ENCODE measurements at regions not wholly inside any gene's neighbourhood (a gene's known extent, or its start where the extent isn't known, plus 50 kb on each side); places are given as distances from the start of the nearest gene placed in this dataset.

- no peak for DNase-seq (ENCODE audit: low read depth in 2 of 2)
Measured at GRCh38 chr3:72405943-72406566, 442.2 kb downstream of the SHQ1 start.

DNA sequence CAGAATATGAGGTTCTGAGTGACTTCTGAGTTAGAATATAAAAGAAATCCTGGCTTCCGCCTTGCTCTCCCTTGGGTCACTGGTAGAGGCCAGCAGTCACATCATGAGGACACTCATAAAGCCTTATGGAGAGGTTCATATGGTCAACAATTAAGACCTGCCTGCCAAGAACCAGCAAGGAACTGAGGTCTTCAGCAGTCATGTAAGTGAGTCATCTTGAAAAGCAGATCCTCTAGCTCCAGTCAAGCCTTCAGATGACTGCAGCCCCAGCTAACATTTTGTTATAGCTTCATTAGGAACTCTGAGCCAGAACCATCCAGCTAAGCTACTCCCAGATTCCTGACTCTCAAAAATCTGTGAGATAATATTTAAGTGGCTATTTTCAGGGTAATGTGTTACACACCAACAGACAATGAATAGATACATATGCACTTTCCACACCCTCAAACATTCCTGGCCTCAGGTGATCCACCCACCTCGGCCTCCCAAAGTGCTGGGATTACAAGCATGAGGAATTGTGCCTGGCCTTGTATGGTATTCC is 447.2 kb downstream of the SHQ1 start:
- no peak for DNase-seq (ENCODE audit: low read depth in 2 of 2)

GRCh38 chr3:72398781-72399180 is 449.5 kb downstream of the SHQ1 start:
- no peak for DNase-seq (ENCODE audit: low read depth in 2 of 2)

GRCh38 chr3:72397586-72397985 is 450.7 kb downstream of the SHQ1 start:
- no peak for DNase-seq (ENCODE audit: low read depth in 2 of 2)

- DNase-seq (ENCODE audit: low read depth in 2 of 2) = no peak
Measured at GRCh38 chr3:72396899-72397298, 451.3 kb downstream of the SHQ1 start.

DNA sequence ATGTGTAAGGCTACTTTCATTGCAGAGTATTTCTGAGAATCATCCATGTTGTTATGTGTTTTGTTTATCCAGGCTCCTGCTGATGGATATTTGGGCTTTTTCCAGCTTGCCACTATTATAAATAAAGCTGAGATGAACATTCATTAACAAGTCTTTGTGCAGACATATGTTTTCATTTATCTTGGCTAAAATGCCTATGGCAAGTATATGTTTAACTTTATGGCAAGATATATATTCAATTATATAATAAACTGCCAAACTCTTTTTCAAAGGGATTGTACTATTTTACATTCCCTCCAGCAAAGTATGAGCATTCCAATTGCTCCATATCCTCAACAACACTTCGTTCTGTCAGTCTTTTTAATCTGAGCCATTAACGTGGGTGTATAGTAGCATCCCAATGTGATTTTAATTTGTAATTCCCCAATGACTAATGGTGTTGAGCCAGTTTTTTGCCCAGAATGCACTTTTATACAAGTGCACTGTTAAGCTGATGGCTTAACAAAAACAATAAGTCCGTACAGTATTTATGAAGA is 452.4 kb downstream of the SHQ1 start:
- DNase-seq (ENCODE audit: low read depth in 2 of 2) = no peak

- DNase-seq (ENCODE audit: low read depth in 2 of 2) = no peak
Measured at GRCh38 chr3:72393455-72393854, 454.8 kb downstream of the SHQ1 start.

DNA sequence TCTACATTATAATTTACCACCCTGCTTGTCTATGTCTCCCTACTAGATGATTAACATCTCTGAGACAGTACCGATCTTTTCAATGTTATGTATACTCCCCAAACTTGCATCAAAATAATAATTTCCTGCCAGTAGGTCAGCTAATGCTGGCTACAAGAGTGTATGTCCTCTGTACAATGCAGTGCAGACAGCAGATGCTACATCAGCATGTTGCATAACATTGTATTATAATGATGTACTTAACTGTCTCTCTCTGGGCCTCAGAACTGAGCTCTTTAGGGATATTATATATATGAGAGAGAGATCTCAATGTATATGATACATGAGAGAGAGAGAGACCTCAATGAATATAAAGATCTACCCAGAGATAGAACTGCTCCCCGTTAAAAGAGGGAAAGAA is 456.6 kb downstream of the SHQ1 start:
- DNase-seq (ENCODE audit: low read depth in 2 of 2) = no peak

- DNase-seq (ENCODE audit: low read depth in 2 of 2) = no peak
Measured at GRCh38 chr3:72390841-72391240, 457.4 kb downstream of the SHQ1 start.

GRCh38 chr3:72388644-72389043 is 459.6 kb downstream of the SHQ1 start:
- no peak for DNase-seq (ENCODE audit: low read depth in 2 of 2)

- DNase-seq (ENCODE audit: low read depth in 2 of 2) = no peak
Measured at GRCh38 chr3:72388117-72388516, 460.1 kb downstream of the SHQ1 start.

DNA sequence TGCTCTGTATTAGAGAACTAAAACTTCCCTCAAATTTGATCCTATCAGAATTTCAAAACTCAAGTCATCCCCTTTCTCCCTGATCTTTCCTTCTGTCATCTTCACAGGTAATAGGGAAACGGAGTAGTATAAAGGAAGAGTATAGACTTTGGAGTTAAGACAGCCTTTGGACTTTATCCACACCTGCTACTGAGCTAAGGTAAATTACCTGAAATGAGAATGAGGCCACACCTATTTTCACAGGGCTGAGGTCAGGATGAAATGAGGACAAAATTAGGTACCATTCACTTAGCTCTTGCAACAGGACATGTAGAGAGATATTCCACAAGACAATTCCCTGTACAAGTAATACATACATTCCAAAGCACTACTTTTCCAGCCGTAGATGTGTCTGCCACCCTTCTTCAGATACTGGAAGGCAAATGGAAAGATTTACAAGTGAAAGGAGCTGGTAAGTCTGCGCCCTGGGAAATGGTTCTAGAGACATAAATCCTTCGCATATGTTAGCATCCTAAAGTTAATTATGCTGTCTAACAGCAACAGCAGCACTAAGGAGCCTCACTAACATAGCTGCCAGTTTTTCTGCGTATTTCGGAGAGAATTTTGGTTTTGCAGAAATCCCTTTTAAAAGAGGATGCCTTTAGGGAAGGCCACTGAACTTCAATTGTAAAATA is 461.8 kb downstream of the SHQ1 start:
- no peak for DNase-seq (ENCODE audit: low read depth in 2 of 2)

- no peak for DNase-seq (ENCODE audit: low read depth in 2 of 2)
Measured at GRCh38 chr3:72385167-72385566, 463.1 kb downstream of the SHQ1 start.

DNA sequence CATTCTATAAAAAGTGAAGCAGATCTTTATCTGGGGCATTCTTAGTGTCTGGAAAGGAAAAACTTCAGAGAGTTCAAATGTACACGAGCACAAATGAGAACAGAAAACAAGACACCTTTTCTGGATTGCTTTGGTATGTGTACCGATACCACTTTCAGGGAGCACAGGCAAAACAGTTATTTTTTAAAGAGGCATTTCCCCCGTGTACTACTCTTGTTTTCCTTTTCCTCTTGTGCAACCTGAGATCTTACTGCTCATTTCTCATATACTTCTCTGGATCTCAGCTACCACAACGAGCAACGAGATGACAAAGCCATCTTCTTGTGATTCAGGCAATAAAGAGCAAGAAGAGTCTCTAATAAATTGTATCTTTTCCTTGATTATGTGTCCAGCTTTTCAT is 463.6 kb downstream of the SHQ1 start:
- DNase-seq (ENCODE audit: low read depth in 2 of 2) = no peak

DNA sequence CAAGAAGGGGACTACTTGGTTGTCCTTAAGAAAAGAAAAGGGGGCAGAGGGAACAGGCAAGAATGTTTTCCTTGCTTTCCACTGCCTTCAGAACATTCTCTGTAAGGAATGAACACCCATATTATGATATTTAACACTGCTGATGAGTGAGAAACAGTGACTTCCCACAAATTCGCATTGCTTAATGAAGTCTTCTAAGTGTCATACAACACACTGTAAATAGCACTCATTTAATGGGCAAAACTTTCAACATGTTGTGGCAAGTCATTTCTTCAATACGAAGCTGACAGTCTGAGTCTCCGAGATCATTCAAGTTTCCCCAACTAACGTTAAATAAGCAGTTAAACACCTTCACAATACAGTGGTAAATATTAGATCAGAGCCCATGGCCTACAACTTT is 464.4 kb downstream of the SHQ1 start:
- DNase-seq (ENCODE audit: low read depth in 2 of 2) = no peak

GRCh38 chr3:72383230-72383629 is 465.0 kb downstream of the SHQ1 start:
- no peak for DNase-seq (ENCODE audit: low read depth in 2 of 2)

GRCh38 chr3:72382460-72382859 is 465.8 kb downstream of the SHQ1 start:
- DNase-seq (ENCODE audit: low read depth in 2 of 2) = no peak

DNA sequence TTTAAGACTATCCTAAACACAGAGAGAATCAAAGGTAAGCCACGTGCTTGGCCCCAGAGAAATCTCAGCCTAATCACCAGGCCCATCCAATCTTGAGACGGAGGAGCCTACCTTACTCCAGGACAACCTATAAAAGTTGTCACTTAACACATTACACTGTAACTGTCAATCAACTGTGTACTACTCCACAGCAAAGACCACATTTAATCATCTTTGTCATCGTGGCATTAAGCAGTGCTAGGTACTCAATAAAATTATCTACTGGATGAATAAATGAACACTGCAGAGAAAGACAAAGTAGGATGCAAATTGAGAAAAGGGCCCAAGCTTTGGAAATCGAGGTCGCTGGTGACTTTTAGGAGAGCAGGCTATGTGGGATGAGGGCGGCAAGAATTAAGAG is 466.7 kb downstream of the SHQ1 start:
- DNase-seq (ENCODE audit: low read depth in 2 of 2) = no peak

GRCh38 chr3:72380711-72381493 is 467.3 kb downstream of the SHQ1 start:
- no peak for DNase-seq (ENCODE audit: low read depth in 2 of 2)

GRCh38 chr3:72380193-72380592 is 468.1 kb downstream of the SHQ1 start:
- no peak for DNase-seq (ENCODE audit: low read depth in 2 of 2)

DNA sequence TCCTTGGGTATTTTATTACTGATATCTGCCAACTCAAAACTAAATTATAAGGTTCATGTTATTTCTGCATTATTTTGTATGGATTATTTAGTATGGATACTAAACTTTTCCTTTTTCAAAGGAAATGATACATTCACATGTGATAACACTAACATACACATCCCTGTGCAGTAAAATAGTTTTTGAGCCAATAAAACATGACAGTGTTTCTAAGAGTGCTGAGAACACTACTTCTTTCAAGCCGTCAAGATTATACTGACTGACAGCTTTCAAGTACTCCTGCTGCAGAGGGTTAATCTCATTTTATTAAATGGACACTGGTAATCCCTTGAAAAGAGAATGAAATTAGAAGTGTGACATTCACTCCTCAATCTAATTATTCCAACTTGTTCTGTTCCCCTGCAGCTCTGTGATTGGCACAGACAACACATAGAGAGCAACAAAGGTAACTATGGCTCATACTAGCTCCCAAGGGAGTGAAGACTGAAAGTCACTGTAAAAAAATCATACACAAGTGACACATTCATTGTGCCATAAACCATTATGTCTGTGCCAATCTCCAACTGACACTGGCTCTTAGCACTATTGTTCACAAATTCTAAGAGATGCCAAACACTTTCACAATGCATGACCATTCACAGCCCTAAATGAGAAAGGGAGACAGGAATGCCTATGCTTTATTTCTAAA is 468.6 kb downstream of the SHQ1 start:
- DNase-seq (ENCODE audit: low read depth in 2 of 2) = no peak

GRCh38 chr3:72378287-72378686 is 470.0 kb downstream of the SHQ1 start:
- no peak for DNase-seq (ENCODE audit: low read depth in 2 of 2)
